ENCODE measurements at regions not wholly inside any gene's neighbourhood (a gene's known extent, or its start where the extent isn't known, plus 50 kb on each side); places are given as distances from the start of the nearest gene placed in this dataset.
"Not testable (repeated sequence)": the region's sequence is repeated elsewhere in the genome, so short reads cannot be mapped to it uniquely, and the experiment has no call there.

- Histone ChIP-seq H3K36me3 (ENCODE audit: insufficient read depth, low read length) (no peaks in the 10 kb centered on the region), H3K9ac (ENCODE audit: low read depth, low read length, poor library complexity, severe bottlenecking) (no peak overlapping the region), H3K9me3 (ENCODE audit: insufficient read depth, low read depth, low read length) (no peaks in the 10 kb centered on the region), H3K4me1 (ENCODE audit: insufficient read depth, low read length, poor library complexity, severe bottlenecking) (no peaks in the 10 kb centered on the region), H3K4me2 (ENCODE audit: low read depth, low read length, poor library complexity, severe bottlenecking) (no peak overlapping the region), H4K20me1 (ENCODE audit: insufficient read depth, low read length, poor library complexity, severe bottlenecking) (no peaks in the 10 kb centered on the region), H3K27me3 (ENCODE audit: insufficient read depth, low read length, poor library complexity, severe bottlenecking) (no peaks in the 10 kb centered on the region), H3K9me2 (replicated peaks; ENCODE audit: low read depth, low read length) (no peaks in the 10 kb centered on the region), H3K4me3 (ENCODE audit: low read length, poor library complexity, severe bottlenecking) (no peak overlapping the region), H3K79me2 (ENCODE audit: insufficient read depth, low read length) (no peaks in the 10 kb centered on the region), H2AFZ (ENCODE audit: low read length) (no peak overlapping the region), H3F3A (ENCODE audit: low read depth) (no peaks in the 10 kb centered on the region)
- TF ChIP-seq EZH2phosphoT487 (IDR thresholded peaks at IDR 0.05; ENCODE audit: borderline replicate concordance): no peak
- TF ChIP-seq, protein P1, sequence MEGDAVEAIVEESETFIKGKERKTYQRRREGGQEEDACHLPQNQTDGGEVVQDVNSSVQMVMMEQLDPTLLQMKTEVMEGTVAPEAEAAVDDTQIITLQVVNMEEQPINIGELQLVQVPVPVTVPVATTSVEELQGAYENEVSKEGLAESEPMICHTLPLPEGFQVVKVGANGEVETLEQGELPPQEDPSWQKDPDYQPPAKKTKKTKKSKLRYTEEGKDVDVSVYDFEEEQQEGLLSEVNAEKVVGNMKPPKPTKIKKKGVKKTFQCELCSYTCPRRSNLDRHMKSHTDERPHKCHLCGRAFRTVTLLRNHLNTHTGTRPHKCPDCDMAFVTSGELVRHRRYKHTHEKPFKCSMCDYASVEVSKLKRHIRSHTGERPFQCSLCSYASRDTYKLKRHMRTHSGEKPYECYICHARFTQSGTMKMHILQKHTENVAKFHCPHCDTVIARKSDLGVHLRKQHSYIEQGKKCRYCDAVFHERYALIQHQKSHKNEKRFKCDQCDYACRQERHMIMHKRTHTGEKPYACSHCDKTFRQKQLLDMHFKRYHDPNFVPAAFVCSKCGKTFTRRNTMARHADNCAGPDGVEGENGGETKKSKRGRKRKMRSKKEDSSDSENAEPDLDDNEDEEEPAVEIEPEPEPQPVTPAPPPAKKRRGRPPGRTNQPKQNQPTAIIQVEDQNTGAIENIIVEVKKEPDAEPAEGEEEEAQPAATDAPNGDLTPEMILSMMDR (conservative IDR thresholded peaks at IDR 0.05; ENCODE audit: low read length): no peak
Measured at GRCh38 chr4:59676389-59676788, 1523.7 kb upstream of the ADGRL3 start.

GRCh38 chr4:59676992-59677391, 1523.1 kb upstream of the ADGRL3 start:
- not testable (repeated sequence) for H3K9ac ChIP-seq (ENCODE audit: low read depth, low read length, poor library complexity, severe bottlenecking); H3K4me3 ChIP-seq (ENCODE audit: low read length, poor library complexity, severe bottlenecking); H3K4me2 ChIP-seq (ENCODE audit: low read depth, low read length, poor library complexity, severe bottlenecking); H4K20me1 ChIP-seq (ENCODE audit: insufficient read depth, low read length, poor library complexity, severe bottlenecking); H3K9me2 ChIP-seq (replicated peaks; ENCODE audit: low read depth, low read length); H3K9me3 ChIP-seq (ENCODE audit: insufficient read depth, low read depth, low read length); H3K27me3 ChIP-seq (ENCODE audit: insufficient read depth, low read length, poor library complexity, severe bottlenecking); H3F3A ChIP-seq (ENCODE audit: low read depth); H3K36me3 ChIP-seq (ENCODE audit: insufficient read depth, low read length); H2AFZ ChIP-seq (ENCODE audit: low read length); H3K4me1 ChIP-seq (ENCODE audit: insufficient read depth, low read length, poor library complexity, severe bottlenecking); H3K79me2 ChIP-seq (ENCODE audit: insufficient read depth, low read length)

GRCh38 chr4:59685626-59686025, 1514.5 kb upstream of the ADGRL3 start:
- Histone ChIP-seq H3K4me3 (ENCODE audit: low read length, poor library complexity, severe bottlenecking) (no peak overlapping the region), H3K27me3 (ENCODE audit: insufficient read depth, low read length, poor library complexity, severe bottlenecking) (no peaks in the 10 kb centered on the region), H3K9me2 (replicated peaks; ENCODE audit: low read depth, low read length) (no peaks in the 10 kb centered on the region), H3K36me3 (ENCODE audit: insufficient read depth, low read length) (no peaks in the 10 kb centered on the region), H3F3A (ENCODE audit: low read depth) (no peaks in the 10 kb centered on the region), H2AFZ (ENCODE audit: low read length) (no peak overlapping the region), H3K9ac (ENCODE audit: low read depth, low read length, poor library complexity, severe bottlenecking) (no peak overlapping the region), H3K4me2 (ENCODE audit: low read depth, low read length, poor library complexity, severe bottlenecking) (no peak overlapping the region), H3K4me1 (ENCODE audit: insufficient read depth, low read length, poor library complexity, severe bottlenecking) (no peaks in the 10 kb centered on the region), H3K9me3 (ENCODE audit: insufficient read depth, low read depth, low read length) (no peaks in the 10 kb centered on the region), H4K20me1 (ENCODE audit: insufficient read depth, low read length, poor library complexity, severe bottlenecking) (no peaks in the 10 kb centered on the region), H3K79me2 (ENCODE audit: insufficient read depth, low read length) (no peaks in the 10 kb centered on the region)
- TF ChIP-seq, protein P1 (conservative IDR thresholded peaks at IDR 0.05; ENCODE audit: low read length): no peak
- TF ChIP-seq EZH2phosphoT487 (IDR thresholded peaks at IDR 0.05; ENCODE audit: borderline replicate concordance): no peak

DNA sequence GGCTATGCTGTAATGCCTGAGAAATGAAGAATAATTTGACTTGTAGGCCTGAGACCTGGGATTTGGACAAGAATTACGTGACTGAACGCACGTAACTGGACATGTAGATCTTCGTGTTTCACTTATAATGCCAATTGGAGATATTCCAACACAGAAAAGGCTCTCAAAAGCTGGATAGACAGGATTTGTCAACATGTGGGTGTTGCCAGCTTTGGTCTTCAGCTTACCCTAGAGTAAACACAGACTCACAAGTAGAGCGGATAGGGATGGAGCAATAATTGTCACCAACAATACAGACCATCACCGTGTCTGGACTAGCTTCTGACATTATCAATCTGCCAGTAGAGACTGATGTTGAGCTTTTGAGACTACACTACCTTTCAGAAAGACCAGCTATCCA, 1511.0 kb upstream of the ADGRL3 start:
- Histone ChIP-seq H3K9me3 (ENCODE audit: insufficient read depth, low read depth, low read length) (no peaks in the 10 kb centered on the region), H3K27me3 (ENCODE audit: insufficient read depth, low read length, poor library complexity, severe bottlenecking) (no peaks in the 10 kb centered on the region), H3F3A (ENCODE audit: low read depth) (no peaks in the 10 kb centered on the region), H3K4me3 (ENCODE audit: low read length, poor library complexity, severe bottlenecking) (no peak overlapping the region), H3K9ac (ENCODE audit: low read depth, low read length, poor library complexity, severe bottlenecking) (no peak overlapping the region), H2AFZ (ENCODE audit: low read length) (no peak overlapping the region), H3K36me3 (ENCODE audit: insufficient read depth, low read length) (no peaks in the 10 kb centered on the region), H4K20me1 (ENCODE audit: insufficient read depth, low read length, poor library complexity, severe bottlenecking) (no peaks in the 10 kb centered on the region), H3K9me2 (replicated peaks; ENCODE audit: low read depth, low read length) (no peaks in the 10 kb centered on the region), H3K79me2 (ENCODE audit: insufficient read depth, low read length) (no peaks in the 10 kb centered on the region), H3K4me1 (ENCODE audit: insufficient read depth, low read length, poor library complexity, severe bottlenecking) (no peaks in the 10 kb centered on the region), H3K4me2 (ENCODE audit: low read depth, low read length, poor library complexity, severe bottlenecking) (no peak overlapping the region)
- no peak for TF ChIP-seq EZH2phosphoT487 (IDR thresholded peaks at IDR 0.05; ENCODE audit: borderline replicate concordance)
- TF ChIP-seq, protein P1 (conservative IDR thresholded peaks at IDR 0.05; ENCODE audit: low read length): no peak
